Esophagus squamous epithelium (tissue), 4 donors: ENCODE measurements at regions not wholly inside any gene's neighbourhood (a gene's known extent, or its start where the extent isn't known, plus 50 kb on each side); places are given as distances from the start of the nearest gene placed in this dataset.

ENCODE experiments used
- POLR2A ChIP-seq, 4 donors: fragments of 450-650 bp; IDR thresholded peaks; one replicate each; pipeline ENCODE4 v1.6.1; 2017; ENCODE audit warnings: antibody characterized with exemption in 4 of 4, mild to moderate bottlenecking in 4 of 4, moderate library complexity in 3 of 4
- TF ChIP-seq, protein P1 (sequence below), 6 experiments: fragments of 450-650 bp in 4 of 6; fragments of 200-600 bp in 2 of 6; sonication (generic) in 2 of 6; IDR thresholded peaks; one replicate each; pipeline ENCODE4 v1.5.1; 2016 to 2019; ENCODE audit warnings: antibody characterized with exemption in 6 of 6, mild to moderate bottlenecking in 4 of 6, moderate library complexity in 4 of 6

DNA sequence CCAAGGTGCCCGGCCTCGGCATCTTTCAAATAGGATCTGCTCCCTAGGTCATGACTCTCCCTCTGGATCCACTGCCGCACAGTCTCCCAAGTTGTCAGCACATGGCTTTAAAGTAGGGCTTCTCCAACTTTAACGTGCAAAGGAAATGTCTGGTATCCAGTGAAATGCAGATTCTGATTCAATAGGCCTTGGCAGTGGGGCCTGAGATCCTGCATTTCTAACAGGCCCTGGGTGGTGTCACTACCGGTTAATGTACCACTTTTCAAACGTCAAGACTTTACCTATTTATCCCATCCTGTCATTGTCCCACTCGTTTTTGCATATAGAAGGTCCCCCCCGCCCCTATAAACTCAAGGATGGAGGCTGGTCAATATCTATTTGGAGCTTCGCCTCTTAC, 137.6 kb upstream of the ZNF618 start:
- TF ChIP-seq, protein P1, sequence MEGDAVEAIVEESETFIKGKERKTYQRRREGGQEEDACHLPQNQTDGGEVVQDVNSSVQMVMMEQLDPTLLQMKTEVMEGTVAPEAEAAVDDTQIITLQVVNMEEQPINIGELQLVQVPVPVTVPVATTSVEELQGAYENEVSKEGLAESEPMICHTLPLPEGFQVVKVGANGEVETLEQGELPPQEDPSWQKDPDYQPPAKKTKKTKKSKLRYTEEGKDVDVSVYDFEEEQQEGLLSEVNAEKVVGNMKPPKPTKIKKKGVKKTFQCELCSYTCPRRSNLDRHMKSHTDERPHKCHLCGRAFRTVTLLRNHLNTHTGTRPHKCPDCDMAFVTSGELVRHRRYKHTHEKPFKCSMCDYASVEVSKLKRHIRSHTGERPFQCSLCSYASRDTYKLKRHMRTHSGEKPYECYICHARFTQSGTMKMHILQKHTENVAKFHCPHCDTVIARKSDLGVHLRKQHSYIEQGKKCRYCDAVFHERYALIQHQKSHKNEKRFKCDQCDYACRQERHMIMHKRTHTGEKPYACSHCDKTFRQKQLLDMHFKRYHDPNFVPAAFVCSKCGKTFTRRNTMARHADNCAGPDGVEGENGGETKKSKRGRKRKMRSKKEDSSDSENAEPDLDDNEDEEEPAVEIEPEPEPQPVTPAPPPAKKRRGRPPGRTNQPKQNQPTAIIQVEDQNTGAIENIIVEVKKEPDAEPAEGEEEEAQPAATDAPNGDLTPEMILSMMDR (IDR thresholded peaks at IDR 0.05): no peak
- TF ChIP-seq POLR2A (IDR thresholded peaks at IDR 0.05): no peak
